Hepatocyte (in vitro differentiated cells): ENCODE measurements at regions not wholly inside any gene's neighbourhood (a gene's known extent, or its start where the extent isn't known, plus 50 kb on each side); places are given as distances from the start of the nearest gene placed in this dataset.

ENCODE experiments used
- DNase-seq: peaks from one replicate; pipeline ENCODE4 v3.0.0-alpha.2; 2016; ENCODE audit warnings: low spot score
- H2AFZ ChIP-seq: fragments of 200-600 bp; sonication (generic); 2 replicates; pipeline ENCODE4 v1.6.0; 2016; ENCODE audit warnings: antibody characterized with exemption, mild to moderate bottlenecking
- H3K27ac ChIP-seq: fragments of 200-600 bp; sonication (generic); 2 replicates; pipeline ENCODE4 v1.5.1; 2016; ENCODE audit warnings: mild to moderate bottlenecking
- H3K27me3 ChIP-seq: fragments of 200-600 bp; sonication (generic); 2 replicates; pipeline ENCODE4 v1.6.1; 2016
- H3K36me3 ChIP-seq: fragments of 200-600 bp; sonication (generic); replicated peaks from 2 replicates; pipeline ENCODE4 v1.5.1; 2016; ENCODE audit warnings: low read depth; ENCODE audit not compliant: insufficient read depth
- H3K4me1 ChIP-seq: fragments of 200-600 bp; sonication (generic); 2 replicates; pipeline ENCODE4 v1.5.1; 2016; ENCODE audit warnings: mild to moderate bottlenecking, moderate library complexity; ENCODE audit not compliant: insufficient read depth
- H3K4me2 ChIP-seq: fragments of 200-600 bp; sonication (generic); 2 replicates; pipeline ENCODE4 v1.6.0; 2016
- H3K4me3 ChIP-seq: fragments of 200-600 bp; sonication (generic); 2 replicates; pipeline ENCODE4 v1.5.1; 2016; ENCODE audit warnings: mild to moderate bottlenecking
- H3K79me2 ChIP-seq: fragments of 200-600 bp; sonication (generic); 2 replicates; pipeline ENCODE4 v1.6.0; 2017; ENCODE audit warnings: mild to moderate bottlenecking
- H3K9me2 ChIP-seq: fragments of 200-600 bp; sonication (generic); replicated peaks from 2 replicates; pipeline ENCODE4 v1.6.0; 2017; ENCODE audit warnings: mild to moderate bottlenecking; ENCODE audit not compliant: insufficient read depth
- H3K9me3 ChIP-seq: fragments of 200-600 bp; sonication (generic); 2 replicates; pipeline ENCODE4 v1.5.1; 2016; ENCODE audit warnings: low read depth, mild to moderate bottlenecking
- H4K20me1 ChIP-seq: fragments of 200-600 bp; sonication (generic); 2 replicates; pipeline ENCODE4 v1.6.0; 2016; ENCODE audit warnings: mild to moderate bottlenecking; ENCODE audit not compliant: insufficient read depth, poor library complexity, severe bottlenecking
- EZH2 ChIP-seq: fragments of 200-600 bp; sonication (generic); IDR thresholded peaks from 2 replicates; pipeline ENCODE4 v1.6.1; 2016; ENCODE audit warnings: antibody characterized with exemption, mild to moderate bottlenecking, borderline replicate concordance
- EZH2phosphoT487 ChIP-seq: fragments of 200-600 bp; sonication (generic); IDR thresholded peaks from one replicate; pipeline ENCODE4 v1.6.1; 2018; ENCODE audit warnings: antibody characterized with exemption, mild to moderate bottlenecking, low read depth, moderate library complexity; ENCODE audit not compliant: unreplicated experiment, severe bottlenecking
- WGBS: methylation state at CpG from one replicate; pipeline ENCODE4 v1.1.6; 2016; ENCODE audit warnings: low lambda C conversion rate; ENCODE audit errors: missing lambda C conversion rate; 5-methylcytosine and 5-hydroxymethylcytosine counted together
- TF ChIP-seq, protein P1 (sequence below): fragments of 200-600 bp; sonication (generic); IDR thresholded peaks from 2 replicates; pipeline ENCODE4 v1.5.1; 2016; ENCODE audit warnings: antibody characterized with exemption, mild to moderate bottlenecking; ENCODE audit not compliant: poor library complexity

DNA sequence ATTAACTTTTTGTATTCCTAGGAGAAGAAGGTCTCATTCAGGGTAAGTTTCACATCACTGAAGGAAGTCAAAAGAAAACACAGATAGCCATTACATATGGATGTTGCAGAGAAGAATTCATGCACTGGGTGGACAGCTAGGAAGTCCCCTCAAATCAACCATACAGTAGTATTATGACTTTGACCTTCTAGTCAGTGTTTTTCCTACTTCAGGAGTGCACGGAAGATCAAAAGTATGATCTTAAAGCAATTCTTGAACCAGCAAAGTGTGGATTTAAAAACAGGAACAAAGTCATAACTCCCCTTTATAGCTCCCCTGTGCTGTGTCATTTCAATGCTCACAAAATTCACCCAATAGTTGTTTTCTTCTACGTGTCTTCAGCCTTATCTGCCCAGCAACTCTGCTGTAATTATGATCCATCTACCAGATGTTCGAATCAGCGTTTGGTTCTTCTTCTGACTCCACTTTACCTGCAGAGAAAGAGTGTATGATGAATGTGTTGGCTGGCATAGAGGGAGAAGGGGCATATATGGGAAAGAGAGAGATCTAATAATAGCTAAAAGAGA, 118.1 kb upstream of the MEIS2 start:
- Histone ChIP-seq H3K4me2 (no peak overlapping the region), H3K4me3 (no peak overlapping the region), H3K27me3 (no peaks in the 10 kb centered on the region), H3K4me1 (peaks cover 2% of the 10 kb centered on the region), H3K27ac (no peak overlapping the region), H4K20me1 (no peaks in the 10 kb centered on the region), H3K36me3 (no peaks in the 10 kb centered on the region), H2AFZ (no peak overlapping the region), H3K79me2 (no peaks in the 10 kb centered on the region), H3K9me3 (no peaks in the 10 kb centered on the region), H3K9me2 (no peaks in the 10 kb centered on the region)
- WGBS: 80% methylated on average over 4 of the region's 4 CpGs
- TF ChIP-seq, protein P1, sequence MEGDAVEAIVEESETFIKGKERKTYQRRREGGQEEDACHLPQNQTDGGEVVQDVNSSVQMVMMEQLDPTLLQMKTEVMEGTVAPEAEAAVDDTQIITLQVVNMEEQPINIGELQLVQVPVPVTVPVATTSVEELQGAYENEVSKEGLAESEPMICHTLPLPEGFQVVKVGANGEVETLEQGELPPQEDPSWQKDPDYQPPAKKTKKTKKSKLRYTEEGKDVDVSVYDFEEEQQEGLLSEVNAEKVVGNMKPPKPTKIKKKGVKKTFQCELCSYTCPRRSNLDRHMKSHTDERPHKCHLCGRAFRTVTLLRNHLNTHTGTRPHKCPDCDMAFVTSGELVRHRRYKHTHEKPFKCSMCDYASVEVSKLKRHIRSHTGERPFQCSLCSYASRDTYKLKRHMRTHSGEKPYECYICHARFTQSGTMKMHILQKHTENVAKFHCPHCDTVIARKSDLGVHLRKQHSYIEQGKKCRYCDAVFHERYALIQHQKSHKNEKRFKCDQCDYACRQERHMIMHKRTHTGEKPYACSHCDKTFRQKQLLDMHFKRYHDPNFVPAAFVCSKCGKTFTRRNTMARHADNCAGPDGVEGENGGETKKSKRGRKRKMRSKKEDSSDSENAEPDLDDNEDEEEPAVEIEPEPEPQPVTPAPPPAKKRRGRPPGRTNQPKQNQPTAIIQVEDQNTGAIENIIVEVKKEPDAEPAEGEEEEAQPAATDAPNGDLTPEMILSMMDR: no peak
- TF ChIP-seq EZH2phosphoT487: no peak
- TF ChIP-seq EZH2: no peak
- DNase-seq: no peak

DNA sequence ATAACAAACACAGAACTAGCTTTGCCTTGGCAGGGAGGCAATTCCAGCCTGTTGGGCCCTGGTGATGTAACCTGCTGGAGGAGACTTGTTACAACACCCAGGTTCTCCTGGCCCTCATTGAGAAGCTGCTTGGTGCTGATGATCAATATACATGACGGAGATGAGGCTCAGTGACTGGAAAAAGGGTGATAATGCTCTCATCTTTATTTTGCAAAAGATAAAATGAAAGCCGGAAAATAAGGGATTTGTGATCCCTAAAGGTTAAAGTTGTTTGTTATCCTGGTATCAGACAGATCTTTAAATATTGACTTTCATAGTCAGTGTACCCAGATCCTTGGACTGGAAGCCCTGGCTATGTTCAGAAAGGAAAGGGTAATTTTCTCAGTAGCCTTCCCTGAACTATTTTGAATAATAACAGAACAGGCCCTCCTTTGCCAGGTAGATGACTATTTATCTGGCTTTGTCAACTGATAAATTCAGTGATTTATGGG, 118.9 kb upstream of the MEIS2 start:
- H4K20me1 ChIP-seq: no peaks in the 10 kb centered on the region
- H3K9me3 ChIP-seq: no peaks in the 10 kb centered on the region
- H3K79me2 ChIP-seq: no peaks in the 10 kb centered on the region
- no peak overlapping the region for H3K27ac ChIP-seq
- H3K4me3 ChIP-seq: no peak overlapping the region
- no peaks in the 10 kb centered on the region for H3K36me3 ChIP-seq
- DNase-seq: peak; percentile 12
- TF ChIP-seq EZH2 (no peak), EZH2phosphoT487 (no peak)
- TF ChIP-seq, protein P1: no peak
- H3K27me3 ChIP-seq: no peaks in the 10 kb centered on the region
- H3K4me1 ChIP-seq: peaks cover 2% of the 10 kb centered on the region
- no peaks in the 10 kb centered on the region for H3K9me2 ChIP-seq
- H3K4me2 ChIP-seq: no peak overlapping the region
- WGBS: 70% methylated on average over 2 of the region's 2 CpGs
- no peak overlapping the region for H2AFZ ChIP-seq

DNA sequence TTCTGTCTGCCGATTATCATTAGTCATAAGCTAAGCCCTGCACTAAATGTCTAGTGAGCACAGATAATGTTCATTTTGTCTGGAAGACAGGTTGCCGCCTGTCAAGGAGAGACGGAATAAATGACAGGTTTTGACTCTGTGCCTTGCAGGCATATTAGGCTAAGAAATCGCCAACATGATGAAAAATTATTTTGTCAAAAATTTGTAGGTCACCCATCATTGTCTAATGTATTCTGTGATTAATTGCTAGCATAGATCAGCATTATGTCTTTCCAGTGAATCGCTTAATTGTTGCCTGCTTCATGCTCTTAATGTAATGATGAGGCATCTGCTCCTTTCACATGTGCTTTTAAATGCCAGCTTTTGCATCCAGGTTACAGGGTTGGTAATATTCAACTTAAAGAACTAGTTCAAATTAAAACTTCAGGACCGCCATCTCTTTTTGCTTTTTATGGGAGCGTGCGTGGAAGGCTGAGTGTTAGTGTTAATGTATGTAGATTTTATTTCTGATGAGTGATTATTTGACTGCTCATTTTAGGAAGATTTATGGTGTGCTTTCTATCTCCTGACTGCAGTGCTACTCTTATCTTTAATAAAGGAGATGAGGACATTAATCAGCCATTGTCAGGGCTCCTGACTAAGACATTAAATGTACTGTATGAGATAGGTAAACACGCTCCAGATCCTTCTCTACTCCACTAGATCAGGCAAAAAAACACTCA, 120.8 kb upstream of the MEIS2 start:
- H3K9me2 ChIP-seq: no peaks in the 10 kb centered on the region
- H3K9me3 ChIP-seq: no peaks in the 10 kb centered on the region
- no peak for DNase-seq
- no peak overlapping the region for H3K4me3 ChIP-seq
- peaks cover 2% of the 10 kb centered on the region for H3K4me1 ChIP-seq
- H3K36me3 ChIP-seq: no peaks in the 10 kb centered on the region
- no peaks in the 10 kb centered on the region for H3K27me3 ChIP-seq
- no peaks in the 10 kb centered on the region for H4K20me1 ChIP-seq
- no peak overlapping the region for H2AFZ ChIP-seq
- no peak overlapping the region for H3K27ac ChIP-seq
- TF ChIP-seq EZH2phosphoT487 (no peak), EZH2 (no peak)
- TF ChIP-seq, protein P1: no peak
- no peaks in the 10 kb centered on the region for H3K79me2 ChIP-seq
- H3K4me2 ChIP-seq: no peak overlapping the region
- 80% methylated on average over 9 of the region's 9 CpGs for WGBS
